Retinal pigment epithelial cell (primary cell): ENCODE measurements at regions not wholly inside any gene's neighbourhood (a gene's known extent, or its start where the extent isn't known, plus 50 kb on each side); places are given as distances from the start of the nearest gene placed in this dataset.

ENCODE experiments used
- DNase-seq: peaks from one replicate; pipeline ENCODE4 v3.0.0-alpha.2; 2010; ENCODE audit warnings: low read depth
- H3K4me3 ChIP-seq: 2 replicates; pipeline ENCODE4 v1.5.1; 2011; ENCODE audit warnings: mild to moderate bottlenecking, low read length, control low read depth, moderate library complexity
- CTCF ChIP-seq: conservative IDR thresholded peaks from 2 replicates; pipeline ENCODE4 v1.5.1; 2011; ENCODE audit warnings: low read depth, low read length, control low read depth, inconsistent platforms

GRCh38 chr2:16718576-16719484 is 53.2 kb upstream of the CYRIA start:
- TF ChIP-seq CTCF, result no peak
- no peak overlapping the region for H3K4me3 ChIP-seq
- no peak for DNase-seq

- TF ChIP-seq CTCF, result no peak
- no peak overlapping the region for H3K4me3 ChIP-seq
- no peak for DNase-seq
Measured at GRCh38 chr2:16717477-16717876, 51.8 kb upstream of the CYRIA start.

GRCh38 chr2:16716944-16717343 is 51.3 kb upstream of the CYRIA start:
- no peak overlapping the region for H3K4me3 ChIP-seq
- TF ChIP-seq CTCF, result no peak

GRCh38 chr2:16716024-16716423 is 50.4 kb upstream of the CYRIA start:
- DNase-seq, result no peak
- TF ChIP-seq CTCF, result no peak

More at GRCh38 chr2:16716944-16717343, 51.3 kb upstream of the CYRIA start:
- no peak for DNase-seq

More at GRCh38 chr2:16716024-16716423, 50.4 kb upstream of the CYRIA start:
- H3K4me3 ChIP-seq, result no peak overlapping the region
